Gastrocnemius medialis (tissue), 4 donors: ENCODE measurements at regions not wholly inside any gene's neighbourhood (a gene's known extent, or its start where the extent isn't known, plus 50 kb on each side); places are given as distances from the start of the nearest gene placed in this dataset.

Source experiments
- CTCF ChIP-seq, 5 experiments: fragments of 450-650 bp in 3 of 5; fragments of 200-600 bp in 2 of 5; sonication (generic) in 2 of 5; IDR thresholded peaks in 4 of 5; conservative IDR thresholded peaks in 1 of 5; 1 replicate in 4 of 5; 2 replicates in 1 of 5; pipeline ENCODE4 v1.5.1; 2016 to 2019; ENCODE audit warnings: antibody characterized with exemption in 5 of 5, mild to moderate bottlenecking in 3 of 5, moderate library complexity in 3 of 5
- POLR2A ChIP-seq, 2 donors: fragments of 450-650 bp; IDR thresholded peaks; one replicate each; pipeline ENCODE4 v1.6.1; 2017; ENCODE audit warnings: antibody characterized with exemption in 2 of 2, mild to moderate bottlenecking in 2 of 2, moderate library complexity in 2 of 2

- TF ChIP-seq CTCF (IDR thresholded peaks at IDR 0.05 in 4 of 5, conservative IDR thresholded peaks at IDR 0.05 in 1 of 5) (no peak), POLR2A (IDR thresholded peaks at IDR 0.05) (no peak)
Measured at GRCh38 chr5:82987188-82987587, 90.0 kb downstream of the TMEM167A start.
